ENCODE measurements at regions not wholly inside any gene's neighbourhood (a gene's known extent, or its start where the extent isn't known, plus 50 kb on each side); places are given as distances from the start of the nearest gene placed in this dataset.

DNA sequence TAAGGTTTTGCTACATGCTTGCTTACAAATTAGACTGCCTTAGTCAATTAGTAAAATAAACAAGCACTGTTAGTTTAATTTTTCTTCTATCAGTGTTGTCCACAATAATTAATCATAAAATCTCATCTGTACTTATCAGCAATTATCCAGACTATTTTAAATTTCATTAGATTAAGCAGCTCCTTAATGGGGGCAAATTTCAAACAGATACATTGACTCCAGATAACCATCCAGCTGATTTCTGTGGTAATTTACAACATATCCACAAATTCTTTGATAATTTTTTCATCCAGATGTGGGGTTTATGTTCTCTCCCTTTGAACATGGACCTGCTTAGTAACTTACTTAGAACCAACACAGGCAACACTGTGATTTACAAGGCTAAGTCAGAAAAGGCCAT, 170.4 kb upstream of the CWC22 start:
- H3K27ac ChIP-seq: no peak overlapping the region
- TF ChIP-seq ZFX (IDR thresholded peaks at IDR 0.05): no peak
- TF ChIP-seq, protein P1, sequence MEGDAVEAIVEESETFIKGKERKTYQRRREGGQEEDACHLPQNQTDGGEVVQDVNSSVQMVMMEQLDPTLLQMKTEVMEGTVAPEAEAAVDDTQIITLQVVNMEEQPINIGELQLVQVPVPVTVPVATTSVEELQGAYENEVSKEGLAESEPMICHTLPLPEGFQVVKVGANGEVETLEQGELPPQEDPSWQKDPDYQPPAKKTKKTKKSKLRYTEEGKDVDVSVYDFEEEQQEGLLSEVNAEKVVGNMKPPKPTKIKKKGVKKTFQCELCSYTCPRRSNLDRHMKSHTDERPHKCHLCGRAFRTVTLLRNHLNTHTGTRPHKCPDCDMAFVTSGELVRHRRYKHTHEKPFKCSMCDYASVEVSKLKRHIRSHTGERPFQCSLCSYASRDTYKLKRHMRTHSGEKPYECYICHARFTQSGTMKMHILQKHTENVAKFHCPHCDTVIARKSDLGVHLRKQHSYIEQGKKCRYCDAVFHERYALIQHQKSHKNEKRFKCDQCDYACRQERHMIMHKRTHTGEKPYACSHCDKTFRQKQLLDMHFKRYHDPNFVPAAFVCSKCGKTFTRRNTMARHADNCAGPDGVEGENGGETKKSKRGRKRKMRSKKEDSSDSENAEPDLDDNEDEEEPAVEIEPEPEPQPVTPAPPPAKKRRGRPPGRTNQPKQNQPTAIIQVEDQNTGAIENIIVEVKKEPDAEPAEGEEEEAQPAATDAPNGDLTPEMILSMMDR (conservative IDR thresholded peaks at IDR 0.05): no peak

DNA sequence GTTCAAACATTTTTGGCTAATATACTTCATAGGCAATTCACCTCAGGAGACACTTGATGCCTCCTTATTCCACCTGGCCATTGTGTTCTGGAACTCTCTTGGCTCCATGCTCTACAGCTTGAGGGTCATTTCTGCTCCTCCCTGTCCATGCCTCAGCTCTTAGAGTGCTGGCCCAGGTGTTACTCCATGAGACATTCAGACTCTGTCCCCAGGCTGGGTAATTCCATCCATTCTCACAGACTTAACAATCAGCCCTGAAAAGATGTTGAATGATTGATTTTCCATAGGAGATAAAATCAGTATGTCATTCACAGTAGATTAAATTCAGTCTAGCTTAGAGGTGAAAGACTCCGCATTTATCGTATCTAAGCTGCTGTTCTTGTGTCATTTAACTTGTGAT, 168.6 kb upstream of the CWC22 start:
- no peak overlapping the region for H3K27ac ChIP-seq
- no peak for TF ChIP-seq ZFX (IDR thresholded peaks at IDR 0.05)
- TF ChIP-seq, protein P1 (conservative IDR thresholded peaks at IDR 0.05): no peak

DNA sequence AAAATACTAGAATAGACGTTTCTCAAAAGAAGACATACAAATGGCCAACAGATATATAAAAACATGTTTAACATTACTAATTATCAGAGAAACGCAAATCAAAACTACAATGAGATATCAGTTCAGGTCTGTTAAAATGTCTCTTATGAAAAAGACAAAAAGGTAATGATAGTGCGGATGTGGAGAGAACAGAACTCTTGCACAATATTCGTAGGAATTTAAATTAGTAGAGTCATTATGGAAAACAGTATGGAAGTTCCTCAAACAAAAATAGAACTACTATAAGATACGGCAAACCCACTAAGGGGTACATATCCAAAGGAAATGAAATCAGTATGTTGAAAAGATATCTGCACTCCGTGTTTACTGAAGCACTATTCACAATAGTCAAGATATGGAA, 167.5 kb upstream of the CWC22 start:
- H3K27ac ChIP-seq: no peak overlapping the region
- TF ChIP-seq, protein P1 (conservative IDR thresholded peaks at IDR 0.05): no peak
- TF ChIP-seq ZFX (IDR thresholded peaks at IDR 0.05): no peak

DNA sequence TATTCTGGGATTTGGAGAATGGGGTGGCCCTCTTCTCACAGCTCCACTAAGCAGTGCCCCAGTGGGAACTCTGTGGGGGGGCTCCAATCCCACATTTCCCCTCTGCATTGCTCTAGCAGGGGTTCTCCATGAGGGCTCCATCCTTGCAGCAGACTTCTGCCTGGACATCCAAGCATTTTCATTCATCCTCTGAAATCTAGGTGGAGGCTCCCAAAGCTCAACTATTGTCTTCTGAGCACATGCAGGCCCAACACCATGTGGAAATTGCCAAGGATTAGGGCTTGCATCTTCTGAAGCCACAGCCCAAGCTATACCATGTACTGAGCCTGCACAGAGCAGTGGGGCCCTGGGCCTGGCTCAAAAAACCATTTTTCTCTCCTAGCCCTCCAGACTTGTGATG, 162.4 kb upstream of the CWC22 start:
- H3K27ac ChIP-seq: no peak overlapping the region
- no peak for TF ChIP-seq ZFX (IDR thresholded peaks at IDR 0.05)
- TF ChIP-seq, protein P1 (conservative IDR thresholded peaks at IDR 0.05): no peak

DNA sequence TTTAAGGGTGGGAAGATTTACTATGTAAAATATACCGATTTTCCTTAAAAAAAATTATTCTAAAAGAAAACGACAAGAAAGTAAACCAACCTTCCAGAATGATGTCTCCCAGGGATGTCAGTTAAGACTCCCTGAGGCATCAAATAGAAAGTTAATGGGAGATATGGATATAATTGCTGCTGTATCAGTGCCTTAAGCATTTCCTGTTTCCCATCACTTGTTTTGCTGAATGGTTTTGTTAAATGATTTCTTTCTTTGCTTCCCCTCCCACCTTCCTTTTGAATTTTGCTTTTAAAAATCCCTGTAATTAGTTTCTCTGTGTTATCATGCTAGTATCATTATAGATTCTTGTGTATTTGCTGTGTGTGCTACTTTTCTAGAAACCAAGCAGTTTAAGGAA, 154.3 kb upstream of the CWC22 start:
- no peak for TF ChIP-seq ZFX (IDR thresholded peaks at IDR 0.05)
- TF ChIP-seq, protein P1 (conservative IDR thresholded peaks at IDR 0.05): no peak

DNA sequence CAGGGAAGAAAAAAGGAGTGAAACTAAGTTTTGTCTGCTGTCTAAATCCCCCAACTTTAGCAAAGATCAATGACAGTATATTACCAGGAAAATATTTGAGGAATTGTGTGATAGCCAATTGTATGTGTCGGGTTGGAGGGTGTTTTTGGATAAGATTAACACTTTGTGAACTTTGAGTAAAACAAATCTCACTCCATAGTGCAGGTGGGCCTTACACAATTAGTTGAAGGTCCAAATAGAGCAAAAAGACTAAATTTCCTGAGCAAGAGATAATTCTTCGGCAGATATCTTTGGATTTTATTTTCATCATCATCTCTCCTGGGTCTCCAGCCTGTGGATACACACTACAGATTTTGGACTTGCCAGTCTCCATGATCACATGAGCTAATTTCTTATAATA, 152.8 kb upstream of the CWC22 start:
- TF ChIP-seq, protein P1 (conservative IDR thresholded peaks at IDR 0.05): no peak
- no peak for TF ChIP-seq ZFX (IDR thresholded peaks at IDR 0.05)
- no peak overlapping the region for H3K27ac ChIP-seq

More for the DNA sequence above, 154.3 kb upstream of the CWC22 start:
- no peak overlapping the region for H3K27ac ChIP-seq

DNA sequence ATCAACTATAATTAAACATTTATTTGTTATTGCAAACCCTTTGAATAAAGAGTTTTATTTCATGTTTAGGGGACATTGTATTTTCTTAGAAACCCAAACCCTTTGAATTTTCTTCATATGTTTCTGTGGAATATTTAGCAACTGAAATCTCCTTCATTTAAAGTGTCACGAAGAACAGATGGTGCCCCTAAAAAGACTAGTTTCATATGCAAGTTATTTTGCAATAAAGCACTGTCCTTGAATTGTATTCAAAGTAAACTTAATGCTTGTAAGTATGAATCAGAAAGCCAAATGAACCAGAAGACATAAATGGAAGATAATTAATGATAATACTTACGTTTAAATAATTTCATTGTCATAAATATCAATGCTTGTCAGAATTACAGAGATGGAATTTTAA, 151.9 kb upstream of the CWC22 start:
- H3K27ac ChIP-seq: no peak overlapping the region
- TF ChIP-seq ZFX (IDR thresholded peaks at IDR 0.05): no peak
- TF ChIP-seq, protein P1 (conservative IDR thresholded peaks at IDR 0.05): no peak

Data from C4-2B (cell line).